Activated CD8-positive, alpha-beta T cell treated with anti-CD3 and anti-CD28 coated beads for 36 hours (primary cell): ENCODE measurements at regions not wholly inside any gene's neighbourhood (a gene's known extent, or its start where the extent isn't known, plus 50 kb on each side); places are given as distances from the start of the nearest gene placed in this dataset.

Experiments
- ATAC-seq: fragments of 200-7000 bp; cut with Tn5 transposase; one replicate; pipeline ENCODE4 v1.10.0; 2021; ENCODE audit warnings: mild to moderate bottlenecking, moderate library complexity
- CTCF ChIA-PET: fragments of 350-600 bp; sonication (Branson Sonifier 250); formaldehyde crosslinking; loops from one replicate; lab custom pipeline; 2021; ENCODE audit warnings: antibody characterized with exemption; lab: Charles Lee
- POLR2A ChIA-PET: fragments of 350-600 bp; sonication (Branson Sonifier 250); formaldehyde crosslinking; loops from one replicate; lab custom pipeline; 2021; ENCODE audit warnings: antibody characterized with exemption; lab: Charles Lee
- DNase-seq: peaks from one replicate; pipeline ENCODE4 v3.0.0-alpha.2; 2020
- H3K27ac Mint-ChIP-seq: one replicate; pipeline ENCODE4 v1.8.0; 2021; ENCODE audit warnings: mild to moderate bottlenecking, mixed read lengths
- H3K27me3 Mint-ChIP-seq: one replicate; pipeline ENCODE4 v1.8.0; 2021; ENCODE audit warnings: mixed read lengths
- H3K36me3 Mint-ChIP-seq: one replicate; pipeline ENCODE4 v1.8.0; 2021; ENCODE audit warnings: low read depth, mixed read lengths
- H3K4me1 Mint-ChIP-seq: one replicate; pipeline ENCODE4 v1.8.0; 2021; ENCODE audit warnings: low read depth, mixed read lengths
- H3K4me3 Mint-ChIP-seq: one replicate; pipeline ENCODE4 v1.8.0; 2021; ENCODE audit warnings: mild to moderate bottlenecking, moderate library complexity, mixed read lengths
- H3K9me3 Mint-ChIP-seq: one replicate; pipeline ENCODE4 v1.8.0; 2021; ENCODE audit warnings: mixed read lengths
- intact Hi-C: fragments of 100-400 bp; cut with micrococcal nuclease; formaldehyde crosslinking; loops from one replicate; pipeline ENCODE4 v1.10.0; 2022
- TF ChIP-seq, protein P1 (sequence below): fragments of 200-600 bp; IDR thresholded peaks from one replicate; pipeline ENCODE4 v1.8.0; 2022; ENCODE audit warnings: antibody characterized with exemption, mild to moderate bottlenecking

DNA sequence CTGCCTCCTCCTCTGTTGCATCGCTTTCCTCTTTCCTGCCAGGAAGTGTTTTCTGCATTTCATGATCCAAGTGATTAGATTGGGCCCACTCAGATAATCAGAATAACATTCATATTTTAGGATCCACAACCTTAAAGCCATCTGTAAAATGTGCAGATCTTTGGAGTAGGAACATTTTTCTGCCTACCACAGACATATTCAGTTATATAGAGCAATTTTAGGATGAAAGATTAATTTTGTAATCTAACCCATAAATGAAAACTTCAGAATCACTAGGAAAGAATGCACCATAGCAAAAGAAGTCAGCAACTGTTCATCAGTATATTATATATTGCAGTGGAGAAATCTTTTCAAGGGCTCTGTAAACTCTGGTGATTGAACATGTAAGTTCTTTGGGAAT, 659.9 kb upstream of the LUZP2 start:
- Mint-ChIP-seq H3K4me1 (no peaks in the 10 kb centered on the region), H3K36me3 (no peaks in the 10 kb centered on the region), H3K27ac (no peak overlapping the region), H3K9me3 (peaks cover 10% of the 10 kb centered on the region), H3K27me3 (no peaks in the 10 kb centered on the region), H3K4me3 (no peak overlapping the region)
- ATAC-seq, result no peak
- intact Hi-C loops, result no loop called here
- no peak for DNase-seq
- ChIA-PET POLR2A (no interaction called here), CTCF (no interaction called here)
- TF ChIP-seq, protein P1, sequence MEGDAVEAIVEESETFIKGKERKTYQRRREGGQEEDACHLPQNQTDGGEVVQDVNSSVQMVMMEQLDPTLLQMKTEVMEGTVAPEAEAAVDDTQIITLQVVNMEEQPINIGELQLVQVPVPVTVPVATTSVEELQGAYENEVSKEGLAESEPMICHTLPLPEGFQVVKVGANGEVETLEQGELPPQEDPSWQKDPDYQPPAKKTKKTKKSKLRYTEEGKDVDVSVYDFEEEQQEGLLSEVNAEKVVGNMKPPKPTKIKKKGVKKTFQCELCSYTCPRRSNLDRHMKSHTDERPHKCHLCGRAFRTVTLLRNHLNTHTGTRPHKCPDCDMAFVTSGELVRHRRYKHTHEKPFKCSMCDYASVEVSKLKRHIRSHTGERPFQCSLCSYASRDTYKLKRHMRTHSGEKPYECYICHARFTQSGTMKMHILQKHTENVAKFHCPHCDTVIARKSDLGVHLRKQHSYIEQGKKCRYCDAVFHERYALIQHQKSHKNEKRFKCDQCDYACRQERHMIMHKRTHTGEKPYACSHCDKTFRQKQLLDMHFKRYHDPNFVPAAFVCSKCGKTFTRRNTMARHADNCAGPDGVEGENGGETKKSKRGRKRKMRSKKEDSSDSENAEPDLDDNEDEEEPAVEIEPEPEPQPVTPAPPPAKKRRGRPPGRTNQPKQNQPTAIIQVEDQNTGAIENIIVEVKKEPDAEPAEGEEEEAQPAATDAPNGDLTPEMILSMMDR, result no peak

DNA sequence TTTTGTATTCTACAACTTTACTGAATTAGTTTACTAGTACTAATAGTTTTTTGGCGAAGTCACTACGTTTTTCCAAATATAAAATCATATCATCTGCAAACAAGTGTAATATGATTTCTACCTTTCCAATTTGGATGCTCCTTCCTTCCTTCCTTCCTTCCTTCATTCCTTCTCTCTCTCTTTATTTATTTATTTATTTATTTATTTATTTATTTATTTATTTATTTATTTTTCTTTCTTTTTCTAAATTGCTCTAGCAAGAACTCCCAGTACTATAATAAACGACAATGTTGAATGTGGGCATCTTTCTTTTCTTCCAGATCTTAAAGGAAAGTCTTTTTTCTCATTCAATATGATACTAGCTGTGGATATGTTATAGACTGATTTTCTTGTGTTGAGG, 656.0 kb upstream of the LUZP2 start:
- no peak overlapping the region for H3K4me3 Mint-ChIP-seq
- no peak overlapping the region for H3K27ac Mint-ChIP-seq
- no peak for DNase-seq
- TF ChIP-seq, protein P1, result no peak
- ChIA-PET CTCF (no interaction called here), POLR2A (no interaction called here)
- no peaks in the 10 kb centered on the region for H3K27me3 Mint-ChIP-seq
- no peaks in the 10 kb centered on the region for H3K4me1 Mint-ChIP-seq
- H3K36me3 Mint-ChIP-seq, result no peaks in the 10 kb centered on the region
- peaks cover 10% of the 10 kb centered on the region for H3K9me3 Mint-ChIP-seq
- intact Hi-C loops, result no loop called here
- no peak for ATAC-seq

- POLR2A ChIA-PET, result no interaction called here
- Mint-ChIP-seq H3K9me3 (peaks cover 9% of the 10 kb centered on the region), H3K4me3 (no peak overlapping the region), H3K27ac (no peak overlapping the region), H3K36me3 (no peaks in the 10 kb centered on the region), H3K4me1 (no peaks in the 10 kb centered on the region), H3K27me3 (no peaks in the 10 kb centered on the region)
- CTCF ChIA-PET, result no interaction called here
- DNase-seq (no peak), ATAC-seq (no peak)
- TF ChIP-seq, protein P1, result no peak
- intact Hi-C loops, result no loop called here
These were observed 649.9 kb upstream of the LUZP2 start for GRCh38 chr11:23846902-23847422.

- H3K4me1 Mint-ChIP-seq, result no peaks in the 10 kb centered on the region
These were observed 645.6 kb upstream of the LUZP2 start for GRCh38 chr11:23851216-23851615.

DNA sequence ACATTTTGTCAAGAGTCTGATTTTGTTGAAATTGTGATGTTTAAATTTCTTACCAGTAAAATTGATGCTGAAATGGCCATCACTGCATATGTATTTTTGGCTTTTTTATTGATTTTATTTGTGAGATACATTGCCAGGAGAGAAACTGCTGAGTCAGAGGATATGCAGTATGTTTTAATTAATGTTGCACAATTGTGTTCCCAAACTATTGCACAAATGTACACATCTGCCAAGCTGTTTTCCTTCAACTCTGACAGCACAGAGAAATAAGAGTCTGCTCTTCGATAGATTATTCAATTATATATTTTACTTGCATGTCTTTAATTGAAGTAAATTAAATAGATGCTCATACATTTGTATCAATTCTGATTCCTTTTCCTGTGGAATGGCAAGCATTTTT, 640.2 kb upstream of the LUZP2 start:
- H3K36me3 Mint-ChIP-seq, result no peaks in the 10 kb centered on the region
- no peaks in the 10 kb centered on the region for H3K27me3 Mint-ChIP-seq
- DNase-seq, result no peak
- POLR2A ChIA-PET, result no interaction called here
- H3K9me3 Mint-ChIP-seq, result peaks cover 2% of the 10 kb centered on the region
- ATAC-seq, result no peak
- H3K27ac Mint-ChIP-seq, result no peak overlapping the region
- H3K4me3 Mint-ChIP-seq, result no peak overlapping the region
- CTCF ChIA-PET, result no interaction called here
- intact Hi-C loops, result no loop called here
- TF ChIP-seq, protein P1, result no peak
- H3K4me1 Mint-ChIP-seq, result no peaks in the 10 kb centered on the region

More at GRCh38 chr11:23851216-23851615, 645.6 kb upstream of the LUZP2 start:
- intact Hi-C loops, result no loop called here
- peaks cover 3% of the 10 kb centered on the region for H3K9me3 Mint-ChIP-seq
- no peak overlapping the region for H3K27ac Mint-ChIP-seq
- TF ChIP-seq, protein P1, result no peak
- ChIA-PET CTCF (no interaction called here), POLR2A (no interaction called here)
- H3K4me3 Mint-ChIP-seq, result no peak overlapping the region
- H3K36me3 Mint-ChIP-seq, result no peaks in the 10 kb centered on the region
- ATAC-seq (no peak), DNase-seq (no peak)
- no peaks in the 10 kb centered on the region for H3K27me3 Mint-ChIP-seq
